HCT116 (cell line): ENCODE measurements at regions not wholly inside any gene's neighbourhood (a gene's known extent, or its start where the extent isn't known, plus 50 kb on each side); places are given as distances from the start of the nearest gene placed in this dataset.

Experiments used
- ATAC-seq: fragments of 200-7000 bp; cut with Tn5 transposase; 2 replicates; pipeline ENCODE4 v1.9.1; 2020; ENCODE audit warnings: mild to moderate bottlenecking, moderate library complexity
- BruUV-seq: library from RNA; stranded (reverse); fragments of 400-500 nt; replicated peaks from 2 replicates; lab custom pipeline; 2021; lab: Mats Ljungman, UMichigan
- CTCF ChIA-PET: fragments of 300-600 bp; sonication (Branson Sonifier 250); formaldehyde crosslinking; loops from one replicate; lab custom pipeline; 2021; ENCODE audit warnings: antibody characterized with exemption; lab: Charles Lee
- POLR2A ChIA-PET: fragments of 300-600, 350-600 bp; sonication (Branson Sonifier 250); formaldehyde crosslinking; loops from one replicate; lab custom pipeline; 2021; ENCODE audit warnings: antibody characterized with exemption; lab: Charles Lee
- RAD21 ChIA-PET, 2 experiments: fragments of 300-600 bp; sonication (Branson Sonifier 250); formaldehyde crosslinking; loops; one replicate each; lab custom pipeline; 2023; ENCODE audit warnings: low total read pairs in 2 of 2; ENCODE audit not compliant: uncharacterized antibody in 2 of 2, unreplicated experiment in 2 of 2, low non-redundant PET in 1 of 2; lab: Charles Lee
- DNase-seq: peaks from one replicate; pipeline ENCODE4 v3.0.0-alpha.2; 2010; ENCODE audit warnings: low read depth, low spot score
- H2AFZ ChIP-seq: fragments of 200-600 bp; shearing (Covaris generic), sonication (generic); 2 replicates; pipeline ENCODE4 v1.6.1; 2017; ENCODE audit warnings: low read depth, mixed run types, mixed read lengths, antibody characterized with exemption, low read length; ENCODE audit not compliant: poor library complexity, severe bottlenecking
- H3K27ac ChIP-seq: 2 replicates; pipeline ENCODE4 v1.5.1; 2012; ENCODE audit warnings: low read depth, low read length
- H3K27me3 ChIP-seq: fragments of 200-600 bp; sonication (generic); 2 replicates; pipeline ENCODE4 v1.6.1; 2016; ENCODE audit warnings: mixed run types, low read length, mixed read lengths; ENCODE audit not compliant: insufficient read depth
- H3K36me3 ChIP-seq, 2 experiments: fragments of 200-500 bp in 1 of 2; fragments of 200-600 bp in 1 of 2; sonication (Bioruptor generic) in 1 of 2; sonication (generic) in 1 of 2; 2 replicates each; pipeline versions ENCODE4 v1.5.1 to v1.6.1; 2014 to 2016; ENCODE audit warnings: low read length in 2 of 2, inconsistent platforms in 1 of 2, mixed read lengths in 1 of 2, mixed run types in 1 of 2; ENCODE audit not compliant: insufficient read depth in 2 of 2, control insufficient read depth in 1 of 2
- H3K4me1 ChIP-seq, 2 experiments: fragments of 200-600 bp in 1 of 2; sonication (generic) in 1 of 2; 2 replicates each; pipeline versions ENCODE4 v1.5.1 to v1.6.1; 2012 to 2017; ENCODE audit warnings: low read length in 2 of 2, inconsistent platforms in 1 of 2, mild to moderate bottlenecking in 1 of 2, mixed read lengths in 1 of 2, mixed run types in 1 of 2, moderate library complexity in 1 of 2; ENCODE audit not compliant: insufficient read depth in 2 of 2, control insufficient read depth in 1 of 2
- H3K4me2 ChIP-seq: fragments of 200-600 bp; sonication (generic); 2 replicates; pipeline ENCODE4 v1.6.1; 2017; ENCODE audit warnings: mixed run types, low read length, mixed read lengths
- H3K4me3 ChIP-seq, 2 experiments: fragments of 200-600 bp in 1 of 2; sonication (generic) in 1 of 2; replicated peaks in 1 of 2; 2 replicates each; pipeline ENCODE4 v1.5.1; 2011 to 2016; ENCODE audit warnings: low read length in 2 of 2, control low read depth in 1 of 2, low read depth in 1 of 2, mild to moderate bottlenecking in 1 of 2, mixed read lengths in 1 of 2, mixed run types in 1 of 2
- H3K79me2 ChIP-seq: fragments of 200-600 bp; sonication (generic); 2 replicates; pipeline ENCODE4 v1.6.1; 2017; ENCODE audit warnings: mild to moderate bottlenecking, mixed run types, low read length, moderate library complexity, mixed read lengths; ENCODE audit not compliant: insufficient read depth
- H3K9ac ChIP-seq: fragments of 200-600 bp; sonication (generic); 2 replicates; pipeline ENCODE4 v1.6.1; 2016; ENCODE audit warnings: low read length, mixed read lengths
- H3K9me2 ChIP-seq: fragments of 200-600 bp; sonication (generic), shearing (Covaris generic); 2 replicates; pipeline ENCODE4 v1.6.1; 2017; ENCODE audit warnings: mixed run types, mild to moderate bottlenecking, moderate library complexity; ENCODE audit not compliant: insufficient read depth
- H3K9me3 ChIP-seq, 2 experiments: fragments of 200-500 bp in 1 of 2; fragments of 200-600 bp in 1 of 2; sonication (Bioruptor generic) in 1 of 2; sonication (generic) in 1 of 2; 2 replicates each; pipeline ENCODE4 v1.6.1; 2014 to 2017; ENCODE audit warnings: low read length in 2 of 2, mixed read lengths in 2 of 2, inconsistent platforms in 1 of 2, low read depth in 1 of 2, mild to moderate bottlenecking in 1 of 2, mixed run types in 1 of 2, moderate library complexity in 1 of 2; ENCODE audit not compliant: control insufficient read depth in 1 of 2, insufficient read depth in 1 of 2
- H4K20me1 ChIP-seq: fragments of 200-600 bp; sonication (generic), shearing (Covaris generic); 2 replicates; pipeline ENCODE4 v1.6.1; 2017; ENCODE audit warnings: mixed run types, mild to moderate bottlenecking, moderate library complexity; ENCODE audit not compliant: insufficient read depth
- CBX3 ChIP-seq: IDR thresholded peaks from 2 replicates; pipeline ENCODE4 v1.6.1; 2012; ENCODE audit warnings: low read depth
- EGR1 ChIP-seq: IDR thresholded peaks from 2 replicates; pipeline ENCODE4 v1.6.1; 2012; ENCODE audit warnings: low read depth
- EZH2 ChIP-seq: fragments of 200-600 bp; sonication (generic); IDR thresholded peaks from 2 replicates; pipeline ENCODE4 v1.6.1; 2017; ENCODE audit warnings: antibody characterized with exemption, mixed run types
- JUND ChIP-seq: IDR thresholded peaks from 2 replicates; pipeline ENCODE4 v1.6.1; 2012
- POLR2A ChIP-seq: IDR thresholded peaks from 2 replicates; pipeline ENCODE4 v1.7.0; 2011; ENCODE audit warnings: borderline replicate concordance; ENCODE audit not compliant: insufficient read depth, insufficient read length; ENCODE audit errors: extremely low read depth
- POLR2AphosphoS5 ChIP-seq: IDR thresholded peaks from 2 replicates; pipeline ENCODE4 v1.6.1; 2011; ENCODE audit warnings: mild to moderate bottlenecking, low read depth, low read length, moderate library complexity
- RAD21 ChIP-seq: IDR thresholded peaks from 2 replicates; pipeline ENCODE4 v1.6.1; 2012; ENCODE audit warnings: low read depth, mild to moderate bottlenecking
- SP1 ChIP-seq: IDR thresholded peaks from 2 replicates; pipeline ENCODE4 v1.6.1; 2012; ENCODE audit warnings: low read depth
- SRF ChIP-seq: IDR thresholded peaks from 2 replicates; pipeline ENCODE4 v1.6.1; 2012; ENCODE audit warnings: low read depth
- TCF7L2 ChIP-seq: IDR thresholded peaks from 2 replicates; pipeline ENCODE4 v1.7.0; 2011; ENCODE audit warnings: borderline replicate concordance, inconsistent platforms; ENCODE audit not compliant: insufficient read depth, insufficient read length; ENCODE audit errors: extremely low read depth
- YY1 ChIP-seq: IDR thresholded peaks from 2 replicates; pipeline ENCODE4 v1.6.1; 2011; ENCODE audit warnings: low read length, low read depth, moderate library complexity, mild to moderate bottlenecking; ENCODE audit not compliant: insufficient replicate concordance; ENCODE audit errors: extremely low read depth
- ZNF274 ChIP-seq: fragments of 200-500 bp; sonication (Bioruptor generic); IDR thresholded peaks from 2 replicates; pipeline ENCODE4 v1.6.1; 2014; ENCODE audit warnings: mild to moderate bottlenecking, low read depth, low read length, inconsistent platforms
- intact Hi-C: fragments of 100-400 bp; cut with micrococcal nuclease; formaldehyde crosslinking; loops from 2 replicates; pipeline ENCODE4 v1.10.0; 2022
- TF ChIP-seq, protein P1 (sequence below), 3 experiments: fragments of 200-600 bp in 1 of 3; sonication (generic) in 1 of 3; IDR thresholded peaks in 2 of 3; conservative IDR thresholded peaks in 1 of 3; 2 replicates each; pipeline ENCODE4 v1.5.1; 2012 to 2017; ENCODE audit warnings: low read depth in 2 of 3, low read length in 2 of 3, antibody characterized with exemption in 1 of 3, borderline replicate concordance in 1 of 3, control low read depth in 1 of 3, mild to moderate bottlenecking in 1 of 3, mixed read lengths in 1 of 3, mixed run types in 1 of 3, moderate library complexity in 1 of 3; ENCODE audit not compliant: insufficient read depth in 1 of 3
- TF ChIP-seq, protein P2 (sequence below): IDR thresholded peaks from 2 replicates; pipeline ENCODE4 v1.6.1; 2012

DNA sequence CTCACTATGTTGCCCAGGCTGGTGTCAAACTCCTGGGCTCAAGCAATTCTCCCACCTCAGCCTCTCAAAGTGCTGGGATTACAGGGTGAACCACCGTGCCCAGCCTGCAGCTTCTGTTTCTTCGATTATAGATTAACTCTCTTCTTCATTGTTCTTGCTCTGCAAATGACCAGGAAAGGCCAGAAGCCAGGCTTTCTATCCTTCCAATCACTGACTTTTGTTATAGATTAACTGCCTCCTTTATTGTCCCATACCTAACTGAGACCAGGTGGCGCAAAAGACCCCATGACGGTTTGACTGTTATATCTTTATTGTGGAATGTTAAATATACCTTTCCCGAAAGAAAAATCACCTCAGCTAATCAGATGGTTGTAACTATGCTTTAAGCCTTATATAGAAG, 196.9 kb downstream of the MREG start:
- H3K9me3 ChIP-seq = no peaks in the 10 kb centered on the region
- H3K79me2 ChIP-seq = no peaks in the 10 kb centered on the region
- no peak overlapping the region for H3K4me2 ChIP-seq
- CTCF ChIA-PET = interaction anchor here (3.2 kb wide), 1 partner anchor 12 kb away, joined by 14 read pairs; no protein-coding TSS in a partner anchor
- intact Hi-C loops = no loop called here
- H3K27ac ChIP-seq = no peak overlapping the region
- H3K27me3 ChIP-seq = no peaks in the 10 kb centered on the region
- H3K36me3 ChIP-seq = no peaks in the 10 kb centered on the region
- no peak overlapping the region for H3K4me3 ChIP-seq
- no peak for ATAC-seq
- H3K9ac ChIP-seq = no peak overlapping the region
- no TSS peak for BruUV-seq
- H3K4me1 ChIP-seq = no peaks in the 10 kb centered on the region
- POLR2A ChIA-PET = no interaction called here
- H4K20me1 ChIP-seq = no peaks in the 10 kb centered on the region
- no peak for DNase-seq
- TF ChIP-seq POLR2A (no peak), SP1 (no peak), CBX3 (no peak), ZNF274 (no peak)
- TF ChIP-seq, protein P1, sequence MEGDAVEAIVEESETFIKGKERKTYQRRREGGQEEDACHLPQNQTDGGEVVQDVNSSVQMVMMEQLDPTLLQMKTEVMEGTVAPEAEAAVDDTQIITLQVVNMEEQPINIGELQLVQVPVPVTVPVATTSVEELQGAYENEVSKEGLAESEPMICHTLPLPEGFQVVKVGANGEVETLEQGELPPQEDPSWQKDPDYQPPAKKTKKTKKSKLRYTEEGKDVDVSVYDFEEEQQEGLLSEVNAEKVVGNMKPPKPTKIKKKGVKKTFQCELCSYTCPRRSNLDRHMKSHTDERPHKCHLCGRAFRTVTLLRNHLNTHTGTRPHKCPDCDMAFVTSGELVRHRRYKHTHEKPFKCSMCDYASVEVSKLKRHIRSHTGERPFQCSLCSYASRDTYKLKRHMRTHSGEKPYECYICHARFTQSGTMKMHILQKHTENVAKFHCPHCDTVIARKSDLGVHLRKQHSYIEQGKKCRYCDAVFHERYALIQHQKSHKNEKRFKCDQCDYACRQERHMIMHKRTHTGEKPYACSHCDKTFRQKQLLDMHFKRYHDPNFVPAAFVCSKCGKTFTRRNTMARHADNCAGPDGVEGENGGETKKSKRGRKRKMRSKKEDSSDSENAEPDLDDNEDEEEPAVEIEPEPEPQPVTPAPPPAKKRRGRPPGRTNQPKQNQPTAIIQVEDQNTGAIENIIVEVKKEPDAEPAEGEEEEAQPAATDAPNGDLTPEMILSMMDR (IDR thresholded peaks at IDR 0.05 in 2 of 3, conservative IDR thresholded peaks at IDR 0.05 in 1 of 3; ENCODE audit: borderline replicate concordance in 1 of 3, insufficient read depth in 1 of 3, low read depth in 2 of 3, low read length in 2 of 3) = no peak
- TF ChIP-seq, all 23 proteins: peak for 0
- H3K9me2 ChIP-seq = no peaks in the 10 kb centered on the region
- no peak overlapping the region for H2AFZ ChIP-seq
- RAD21 ChIA-PET = no interaction called here

GRCh38 chr2:215815960-215816359, 197.4 kb downstream of the MREG start:
- Histone ChIP-seq H3K4me3 (no peak overlapping the region), H4K20me1 (no peaks in the 10 kb centered on the region), H3K27me3 (no peaks in the 10 kb centered on the region), H3K9me3 (no peaks in the 10 kb centered on the region), H3K36me3 (no peaks in the 10 kb centered on the region), H3K9ac (no peak overlapping the region), H3K27ac (no peak overlapping the region), H3K4me1 (no peaks in the 10 kb centered on the region), H3K9me2 (no peaks in the 10 kb centered on the region), H3K4me2 (no peak overlapping the region), H3K79me2 (no peaks in the 10 kb centered on the region), H2AFZ (no peak overlapping the region)
- RAD21 ChIA-PET = no interaction called here
- ATAC-seq (no peak), DNase-seq (no peak)
- intact Hi-C loops = no loop called here
- CTCF ChIA-PET = interaction anchor here (3.2 kb wide), 1 partner anchor 12 kb away, joined by 14 read pairs; no protein-coding TSS in a partner anchor
- POLR2A ChIA-PET = no interaction called here
- BruUV-seq = no TSS peak
- TF ChIP-seq, protein P2, sequence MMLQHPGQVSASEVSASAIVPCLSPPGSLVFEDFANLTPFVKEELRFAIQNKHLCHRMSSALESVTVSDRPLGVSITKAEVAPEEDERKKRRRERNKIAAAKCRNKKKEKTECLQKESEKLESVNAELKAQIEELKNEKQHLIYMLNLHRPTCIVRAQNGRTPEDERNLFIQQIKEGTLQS = no peak
- TF ChIP-seq ZNF274 = no peak
- TF ChIP-seq RAD21 = no peak
- TF ChIP-seq EZH2 = no peak
- no peak for TF ChIP-seq YY1
- TF ChIP-seq, protein P1 (IDR thresholded peaks at IDR 0.05 in 2 of 3, conservative IDR thresholded peaks at IDR 0.05 in 1 of 3; ENCODE audit: borderline replicate concordance in 1 of 3, insufficient read depth in 1 of 3, low read depth in 2 of 3, low read length in 2 of 3) = no peak
- no peak for TF ChIP-seq POLR2AphosphoS5
- no peak for TF ChIP-seq JUND
- no peak for TF ChIP-seq SP1
- TF ChIP-seq EGR1 = no peak
- TF ChIP-seq SRF = no peak
- no peak for TF ChIP-seq TCF7L2
